GM23338 (cell line): ENCODE measurements at regions not wholly inside any gene's neighbourhood (a gene's known extent, or its start where the extent isn't known, plus 50 kb on each side); places are given as distances from the start of the nearest gene placed in this dataset.

Experiments
- CREB1 ChIP-seq: fragments of 250-450 bp; sonication (Bioruptor Pico); IDR thresholded peaks from 2 replicates; pipeline ENCODE4 v1.5.0; 2020; ENCODE audit warnings: low read depth, mild to moderate bottlenecking, moderate library complexity
- EZH2 ChIP-seq: fragments of 200-600 bp; sonication (generic); IDR thresholded peaks from one replicate; pipeline ENCODE4 v1.8.0; 2017; ENCODE audit warnings: antibody characterized with exemption, mild to moderate bottlenecking, low read depth; ENCODE audit not compliant: unreplicated experiment
- EZH2phosphoT487 ChIP-seq: fragments of 200-600 bp; sonication (generic); IDR thresholded peaks from one replicate; pipeline ENCODE4 v1.8.1; 2018; ENCODE audit warnings: antibody characterized with exemption; ENCODE audit not compliant: unreplicated experiment
- JUNB ChIP-seq: IDR thresholded peaks from one replicate; pipeline ENCODE4 v1.6.1; 2016; ENCODE audit warnings: antibody characterized with exemption; ENCODE audit not compliant: unreplicated experiment
- POLR2AphosphoS5 ChIP-seq: IDR thresholded peaks from 2 replicates; pipeline ENCODE4 v1.6.1; 2016; ENCODE audit warnings: antibody characterized with exemption, low read depth
- REST ChIP-seq: IDR thresholded peaks from one replicate; pipeline ENCODE4 v1.6.1; 2018; ENCODE audit warnings: antibody characterized with exemption; ENCODE audit not compliant: unreplicated experiment
- STAT1 ChIP-seq: IDR thresholded peaks from one replicate; pipeline ENCODE4 v1.6.1; 2016; ENCODE audit warnings: antibody characterized with exemption; ENCODE audit not compliant: unreplicated experiment
- ZNF114 ChIP-seq: fragments of 250-450 bp; sonication (Bioruptor Pico); IDR thresholded peaks from 2 replicates; pipeline ENCODE4 v1.5.0; 2020; ENCODE audit warnings: mild to moderate bottlenecking, moderate library complexity
- TF ChIP-seq, protein P1 (sequence below), 2 experiments: fragments of 200-600 bp in 1 of 2; sonication (generic) in 1 of 2; conservative IDR thresholded peaks; 2 replicates each; pipeline versions ENCODE4 v1.5.1 to v1.6.1; 2016 to 2017; ENCODE audit warnings: antibody characterized with exemption in 2 of 2, low read depth in 2 of 2, mild to moderate bottlenecking in 2 of 2, moderate library complexity in 1 of 2

GRCh38 chr4:147182041-147182440 lies 236.4 kb upstream of the TTC29 start:
- no peak for TF ChIP-seq REST
- TF ChIP-seq, protein P1, sequence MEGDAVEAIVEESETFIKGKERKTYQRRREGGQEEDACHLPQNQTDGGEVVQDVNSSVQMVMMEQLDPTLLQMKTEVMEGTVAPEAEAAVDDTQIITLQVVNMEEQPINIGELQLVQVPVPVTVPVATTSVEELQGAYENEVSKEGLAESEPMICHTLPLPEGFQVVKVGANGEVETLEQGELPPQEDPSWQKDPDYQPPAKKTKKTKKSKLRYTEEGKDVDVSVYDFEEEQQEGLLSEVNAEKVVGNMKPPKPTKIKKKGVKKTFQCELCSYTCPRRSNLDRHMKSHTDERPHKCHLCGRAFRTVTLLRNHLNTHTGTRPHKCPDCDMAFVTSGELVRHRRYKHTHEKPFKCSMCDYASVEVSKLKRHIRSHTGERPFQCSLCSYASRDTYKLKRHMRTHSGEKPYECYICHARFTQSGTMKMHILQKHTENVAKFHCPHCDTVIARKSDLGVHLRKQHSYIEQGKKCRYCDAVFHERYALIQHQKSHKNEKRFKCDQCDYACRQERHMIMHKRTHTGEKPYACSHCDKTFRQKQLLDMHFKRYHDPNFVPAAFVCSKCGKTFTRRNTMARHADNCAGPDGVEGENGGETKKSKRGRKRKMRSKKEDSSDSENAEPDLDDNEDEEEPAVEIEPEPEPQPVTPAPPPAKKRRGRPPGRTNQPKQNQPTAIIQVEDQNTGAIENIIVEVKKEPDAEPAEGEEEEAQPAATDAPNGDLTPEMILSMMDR (conservative IDR thresholded peaks at IDR 0.05; ENCODE audit: low read depth in 2 of 2), result no peak
- no peak for TF ChIP-seq POLR2AphosphoS5
- no peak for TF ChIP-seq CREB1 (CRISPR knock-in tag)
- no peak for TF ChIP-seq EZH2phosphoT487
- no peak for TF ChIP-seq ZNF114 (CRISPR knock-in tag)
- no peak for TF ChIP-seq EZH2
- no peak for TF ChIP-seq JUNB
- no peak for TF ChIP-seq STAT1
